MCF 10A (cell line): ENCODE measurements at regions not wholly inside any gene's neighbourhood (a gene's known extent, or its start where the extent isn't known, plus 50 kb on each side); places are given as distances from the start of the nearest gene placed in this dataset.

ENCODE experiments used
- BruUV-seq: library from RNA; stranded (reverse); fragments of 400-500 nt; replicated peaks from 2 replicates; lab custom pipeline; 2021; lab: Mats Ljungman, UMichigan
- CTCF ChIA-PET: fragments of 300-600 bp; sonication (Branson Sonifier 250); formaldehyde crosslinking; extraction: SDS; loops from one replicate; lab custom pipeline; 2021; ENCODE audit warnings: antibody characterized with exemption, inconsistent platforms; lab: Yijun Ruan, JAX
- POLR2A ChIA-PET: fragments of 300-600, 350-650 bp; sonication (Branson Sonifier 250); formaldehyde crosslinking; extraction: SDS; loops from one replicate; lab custom pipeline; 2020; ENCODE audit warnings: antibody characterized with exemption, inconsistent platforms; lab: Yijun Ruan, JAX
- DNase-seq: peaks from one replicate; pipeline ENCODE4 v3.0.0-alpha.2; 2018; ENCODE audit not compliant: unreplicated experiment
- H3K27ac Mint-ChIP-seq: one replicate; pipeline ENCODE4 v1.8.0; 2022; ENCODE audit warnings: mild to moderate bottlenecking, low read depth, mixed read lengths; ENCODE audit not compliant: unreplicated experiment
- H3K27me3 Mint-ChIP-seq: one replicate; pipeline ENCODE4 v1.8.0; 2022; ENCODE audit warnings: mixed read lengths; ENCODE audit not compliant: insufficient read depth, unreplicated experiment
- H3K36me3 Mint-ChIP-seq: one replicate; pipeline ENCODE4 v1.8.0; 2022; ENCODE audit warnings: mild to moderate bottlenecking, moderate library complexity, mixed read lengths; ENCODE audit not compliant: insufficient read depth, unreplicated experiment
- H3K4me1 Mint-ChIP-seq: one replicate; pipeline ENCODE4 v1.8.0; 2022; ENCODE audit warnings: mixed read lengths; ENCODE audit not compliant: insufficient read depth, unreplicated experiment
- H3K4me3 Mint-ChIP-seq: one replicate; pipeline ENCODE4 v1.8.0; 2022; ENCODE audit warnings: mild to moderate bottlenecking, moderate library complexity, mixed read lengths; ENCODE audit not compliant: unreplicated experiment
- H3K9me3 Mint-ChIP-seq: one replicate; pipeline ENCODE4 v1.8.0; 2022; ENCODE audit warnings: mixed read lengths; ENCODE audit not compliant: unreplicated experiment
- CTCF ChIP-seq: fragments of 200-600 bp; IDR thresholded peaks from one replicate; pipeline ENCODE4 v1.8.0; 2022; ENCODE audit warnings: antibody characterized with exemption, mild to moderate bottlenecking; ENCODE audit not compliant: unreplicated experiment
- intact Hi-C: fragments of 100-400 bp; cut with micrococcal nuclease; formaldehyde crosslinking; loops from 2 replicates; pipeline ENCODE4 v1.14.1; 2022

- CTCF ChIA-PET, result no interaction called here
- BruUV-seq, result no TSS peak
- no peak overlapping the region for H3K4me3 Mint-ChIP-seq
- no peak for TF ChIP-seq CTCF
- H3K9me3 Mint-ChIP-seq, result peaks cover 8% of the 10 kb centered on the region
- POLR2A ChIA-PET, result interaction anchor here (0.7 kb wide), 1 partner anchor 9 kb away, joined by 3 read pairs; no protein-coding TSS in a partner anchor
- H3K27ac Mint-ChIP-seq, result no peak overlapping the region
- H3K36me3 Mint-ChIP-seq, result no peaks in the 10 kb centered on the region
- intact Hi-C loops, result no loop called here
- peaks cover 5% of the 10 kb centered on the region for H3K4me1 Mint-ChIP-seq
- H3K27me3 Mint-ChIP-seq, result no peaks in the 10 kb centered on the region
- DNase-seq, result no peak
Measured at GRCh38 chr2:207227749-207228145, 62.0 kb upstream of the KLF7 start.

- Mint-ChIP-seq H3K27ac (no peak overlapping the region), H3K4me3 (no peak overlapping the region), H3K4me1 (no peaks in the 10 kb centered on the region), H3K27me3 (no peaks in the 10 kb centered on the region), H3K36me3 (no peaks in the 10 kb centered on the region), H3K9me3 (peaks cover 8% of the 10 kb centered on the region)
- CTCF ChIA-PET, result no interaction called here
- no peak for TF ChIP-seq CTCF
- no TSS peak for BruUV-seq
- POLR2A ChIA-PET, result interaction anchor here (0.7 kb wide), 1 partner anchor 9 kb away, joined by 3 read pairs; no protein-coding TSS in a partner anchor
- DNase-seq, result no peak
- intact Hi-C loops, result no loop called here
Measured at GRCh38 chr2:207228402-207228801, 62.7 kb upstream of the KLF7 start.

- CTCF ChIA-PET, result no interaction called here
Measured at GRCh38 chr2:207229161-207229560, 63.4 kb upstream of the KLF7 start.

More at GRCh38 chr2:207229161-207229560, 63.4 kb upstream of the KLF7 start:
- POLR2A ChIA-PET, result interaction anchor here (1.7 kb wide), 1 partner anchor 10 kb away, joined by 6 read pairs; no protein-coding TSS in a partner anchor
- DNase-seq, result no peak
- no TSS peak for BruUV-seq
- intact Hi-C loops, result no loop called here
- Mint-ChIP-seq H3K36me3 (no peaks in the 10 kb centered on the region), H3K4me1 (no peaks in the 10 kb centered on the region), H3K9me3 (peaks cover 8% of the 10 kb centered on the region), H3K4me3 (no peak overlapping the region), H3K27ac (no peak overlapping the region), H3K27me3 (no peaks in the 10 kb centered on the region)
- TF ChIP-seq CTCF, result no peak
